Tibial nerve (tissue), 4 donors: ENCODE measurements at regions not wholly inside any gene's neighbourhood (a gene's known extent, or its start where the extent isn't known, plus 50 kb on each side); places are given as distances from the start of the nearest gene placed in this dataset.

Experiments used
- EP300 ChIP-seq, 2 donors: sonication (generic); formaldehyde crosslinking; IDR thresholded peaks; one replicate each; pipeline ENCODE4 v1.6.1; 2017; ENCODE audit warnings: antibody characterized with exemption in 2 of 2, mild to moderate bottlenecking in 1 of 2
- POLR2A ChIP-seq, 2 donors: fragments of 450-650 bp; IDR thresholded peaks; one replicate each; pipeline ENCODE4 v1.6.1; 2017; ENCODE audit warnings: antibody characterized with exemption in 2 of 2, mild to moderate bottlenecking in 2 of 2, moderate library complexity in 2 of 2
- TF ChIP-seq, protein P1 (sequence below), 5 experiments: fragments of 200-600 bp in 3 of 5; fragments of 450-650 bp in 2 of 5; sonication (generic) in 3 of 5; IDR thresholded peaks; one replicate each; pipeline ENCODE4 v1.5.1; 2016 to 2019; ENCODE audit warnings: antibody characterized with exemption in 5 of 5, mild to moderate bottlenecking in 3 of 5, moderate library complexity in 2 of 5

DNA sequence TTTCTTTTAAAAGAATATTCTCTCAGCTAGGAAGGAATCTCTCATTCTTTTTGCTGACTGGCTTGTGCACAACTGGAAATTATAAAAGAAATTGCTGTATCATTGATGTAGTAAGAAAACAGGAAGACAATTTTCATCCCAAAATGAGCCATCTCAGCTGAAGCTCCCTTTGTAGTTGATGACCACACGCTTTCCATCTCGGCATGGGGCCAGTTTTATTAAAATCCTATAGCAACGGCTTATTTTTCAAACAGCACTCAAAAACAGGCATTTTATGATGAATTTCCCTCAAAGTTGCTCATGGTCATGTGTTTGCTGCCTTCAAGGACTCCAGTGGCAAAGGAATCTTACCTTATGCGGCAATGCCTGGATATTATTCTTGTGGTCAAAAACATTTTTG is 62.4 kb upstream of the GLIS3 start:
- TF ChIP-seq, protein P1, sequence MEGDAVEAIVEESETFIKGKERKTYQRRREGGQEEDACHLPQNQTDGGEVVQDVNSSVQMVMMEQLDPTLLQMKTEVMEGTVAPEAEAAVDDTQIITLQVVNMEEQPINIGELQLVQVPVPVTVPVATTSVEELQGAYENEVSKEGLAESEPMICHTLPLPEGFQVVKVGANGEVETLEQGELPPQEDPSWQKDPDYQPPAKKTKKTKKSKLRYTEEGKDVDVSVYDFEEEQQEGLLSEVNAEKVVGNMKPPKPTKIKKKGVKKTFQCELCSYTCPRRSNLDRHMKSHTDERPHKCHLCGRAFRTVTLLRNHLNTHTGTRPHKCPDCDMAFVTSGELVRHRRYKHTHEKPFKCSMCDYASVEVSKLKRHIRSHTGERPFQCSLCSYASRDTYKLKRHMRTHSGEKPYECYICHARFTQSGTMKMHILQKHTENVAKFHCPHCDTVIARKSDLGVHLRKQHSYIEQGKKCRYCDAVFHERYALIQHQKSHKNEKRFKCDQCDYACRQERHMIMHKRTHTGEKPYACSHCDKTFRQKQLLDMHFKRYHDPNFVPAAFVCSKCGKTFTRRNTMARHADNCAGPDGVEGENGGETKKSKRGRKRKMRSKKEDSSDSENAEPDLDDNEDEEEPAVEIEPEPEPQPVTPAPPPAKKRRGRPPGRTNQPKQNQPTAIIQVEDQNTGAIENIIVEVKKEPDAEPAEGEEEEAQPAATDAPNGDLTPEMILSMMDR (IDR thresholded peaks at IDR 0.05) = no peak
- TF ChIP-seq POLR2A (IDR thresholded peaks at IDR 0.05) (no peak), EP300 (IDR thresholded peaks at IDR 0.05) (no peak)
